Gastroesophageal sphincter (tissue), 4 donors: ENCODE measurements at regions not wholly inside any gene's neighbourhood (a gene's known extent, or its start where the extent isn't known, plus 50 kb on each side); places are given as distances from the start of the nearest gene placed in this dataset.
"Not testable (repeated sequence)": the region's sequence is repeated elsewhere in the genome, so short reads cannot be mapped to it uniquely, and the experiment has no call there.

Source experiments
- ATAC-seq: fragments of 150-250 bp; one replicate; pipeline ENCODE4 v1.9.1; 2016; ENCODE audit warnings: mild to moderate bottlenecking, moderate library complexity
- H3K27ac ChIP-seq, 4 donors: fragments of 200-600 bp; sonication (generic) in 3 of 4; 1 replicate in 3 of 4; 2 replicates in 1 of 4; pipeline ENCODE4 v1.5.1; 2016 to 2019
- H3K27me3 ChIP-seq: fragments of 200-600 bp; sonication (generic); one replicate; pipeline ENCODE4 v1.5.1; 2019
- H3K36me3 ChIP-seq, 2 donors: fragments of 200-600 bp; sonication (generic); one replicate each; pipeline ENCODE4 v1.5.1; 2019; ENCODE audit warnings: control low read depth in 1 of 2
- H3K4me1 ChIP-seq, 3 donors: fragments of 200-600 bp; sonication (generic); 1 replicate in 2 of 3; 2 replicates in 1 of 3; pipeline ENCODE4 v1.5.1; 2016 to 2019; ENCODE audit warnings: control low read depth in 2 of 3
- H3K4me3 ChIP-seq, 2 donors: fragments of 200-600 bp; sonication (generic); one replicate each; pipeline ENCODE4 v1.5.1; 2019; ENCODE audit warnings: mild to moderate bottlenecking in 1 of 2, moderate library complexity in 1 of 2
- H3K9me3 ChIP-seq, 3 donors: fragments of 200-600 bp; sonication (generic); one replicate each; pipeline ENCODE4 v1.5.1; 2017 to 2019; ENCODE audit warnings: control low read depth in 2 of 3
- EP300 ChIP-seq: sonication (generic); formaldehyde crosslinking; IDR thresholded peaks from one replicate; pipeline ENCODE4 v1.6.1; 2017; ENCODE audit warnings: antibody characterized with exemption, mild to moderate bottlenecking
- POLR2A ChIP-seq, 2 donors: fragments of 450-650 bp; IDR thresholded peaks; one replicate each; pipeline ENCODE4 v1.6.1; 2017; ENCODE audit warnings: antibody characterized with exemption in 2 of 2, mild to moderate bottlenecking in 2 of 2, moderate library complexity in 1 of 2
- POLR2AphosphoS5 ChIP-seq: sonication (generic); formaldehyde crosslinking; IDR thresholded peaks from one replicate; pipeline ENCODE4 v1.6.1; 2017; ENCODE audit warnings: antibody characterized with exemption
- WGBS, 2 donors: methylation state at CpG; one replicate each; pipeline ENCODE4 v1.1.5; 2018; ENCODE audit warnings: low coverage in 1 of 2; 5-methylcytosine and 5-hydroxymethylcytosine counted together
- TF ChIP-seq, protein P1 (sequence below), 4 experiments: fragments of 200-600 bp in 2 of 4; fragments of 450-650 bp in 2 of 4; sonication (generic) in 1 of 4; IDR thresholded peaks; one replicate each; pipeline ENCODE4 v1.5.1; 2017 to 2019; ENCODE audit warnings: antibody characterized with exemption in 4 of 4, mild to moderate bottlenecking in 2 of 4, moderate library complexity in 2 of 4

DNA sequence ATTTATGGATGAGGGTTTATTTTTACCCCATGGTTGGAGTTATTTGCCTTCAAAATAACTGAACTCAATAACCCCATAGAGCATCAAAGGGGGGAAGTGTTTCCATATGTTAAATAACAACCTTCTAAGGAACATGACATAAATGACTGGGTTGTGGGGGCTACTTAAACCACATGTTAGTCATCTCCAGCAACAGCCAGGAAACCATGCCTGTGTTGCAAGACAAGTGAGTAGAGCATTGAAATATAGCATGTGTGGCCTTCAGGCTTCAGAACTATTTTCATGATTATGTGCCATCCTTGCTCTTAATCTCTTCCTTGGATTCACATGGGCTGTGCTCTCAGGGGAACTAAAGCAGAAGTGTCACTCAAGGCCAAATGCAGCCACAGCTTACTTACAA, 431.2 kb downstream of the AGTPBP1 start:
- Histone ChIP-seq H3K4me3 (no peak overlapping the region), H3K36me3 (no peaks in the 10 kb centered on the region), H3K9me3 (peaks cover 0 to 13% (median 0%) of the 10 kb centered on the region in 3 donors), H3K27me3 (no peaks in the 10 kb centered on the region), H3K27ac (no peak overlapping the region), H3K4me1 (no peaks in the 10 kb centered on the region)
- TF ChIP-seq POLR2A (IDR thresholded peaks at IDR 0.05) (no peak), EP300 (no peak), POLR2AphosphoS5 (no peak)
- ATAC-seq: no peak

DNA sequence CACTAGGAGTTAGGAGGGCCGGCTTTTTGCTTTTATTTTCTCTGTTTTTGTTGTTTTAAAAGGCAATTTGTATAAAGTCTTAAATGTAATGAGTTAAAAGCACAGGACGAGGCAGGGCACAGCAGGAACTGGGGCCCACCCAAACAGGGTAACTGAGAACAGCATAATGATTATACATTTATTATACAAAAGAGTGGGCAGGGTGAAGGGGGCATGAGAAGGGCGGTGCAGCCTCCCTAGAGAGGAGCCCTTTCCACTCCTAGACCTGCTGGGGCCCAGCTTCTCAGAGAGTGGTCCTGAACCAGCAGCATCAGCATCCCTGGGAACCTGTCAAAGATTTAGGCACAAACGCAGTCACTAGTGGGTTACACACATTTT, 438.0 kb downstream of the AGTPBP1 start:
- Histone ChIP-seq H3K27ac (no peak overlapping the region), H3K36me3 (no peaks in the 10 kb centered on the region), H3K9me3 (peaks cover 0 to under 1% (median 0%) of the 10 kb centered on the region in 3 donors), H3K27me3 (no peaks in the 10 kb centered on the region), H3K4me3 (no peak overlapping the region), H3K4me1 (no peaks in the 10 kb centered on the region)
- no peak for ATAC-seq
- TF ChIP-seq POLR2AphosphoS5 (no peak), EP300 (no peak), POLR2A (IDR thresholded peaks at IDR 0.05) (no peak)
- TF ChIP-seq, protein P1, sequence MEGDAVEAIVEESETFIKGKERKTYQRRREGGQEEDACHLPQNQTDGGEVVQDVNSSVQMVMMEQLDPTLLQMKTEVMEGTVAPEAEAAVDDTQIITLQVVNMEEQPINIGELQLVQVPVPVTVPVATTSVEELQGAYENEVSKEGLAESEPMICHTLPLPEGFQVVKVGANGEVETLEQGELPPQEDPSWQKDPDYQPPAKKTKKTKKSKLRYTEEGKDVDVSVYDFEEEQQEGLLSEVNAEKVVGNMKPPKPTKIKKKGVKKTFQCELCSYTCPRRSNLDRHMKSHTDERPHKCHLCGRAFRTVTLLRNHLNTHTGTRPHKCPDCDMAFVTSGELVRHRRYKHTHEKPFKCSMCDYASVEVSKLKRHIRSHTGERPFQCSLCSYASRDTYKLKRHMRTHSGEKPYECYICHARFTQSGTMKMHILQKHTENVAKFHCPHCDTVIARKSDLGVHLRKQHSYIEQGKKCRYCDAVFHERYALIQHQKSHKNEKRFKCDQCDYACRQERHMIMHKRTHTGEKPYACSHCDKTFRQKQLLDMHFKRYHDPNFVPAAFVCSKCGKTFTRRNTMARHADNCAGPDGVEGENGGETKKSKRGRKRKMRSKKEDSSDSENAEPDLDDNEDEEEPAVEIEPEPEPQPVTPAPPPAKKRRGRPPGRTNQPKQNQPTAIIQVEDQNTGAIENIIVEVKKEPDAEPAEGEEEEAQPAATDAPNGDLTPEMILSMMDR (IDR thresholded peaks at IDR 0.05): no peak
- 59 to 62% methylated on average over 3 to 4 of the region's 4 CpGs for WGBS, 2 donors

DNA sequence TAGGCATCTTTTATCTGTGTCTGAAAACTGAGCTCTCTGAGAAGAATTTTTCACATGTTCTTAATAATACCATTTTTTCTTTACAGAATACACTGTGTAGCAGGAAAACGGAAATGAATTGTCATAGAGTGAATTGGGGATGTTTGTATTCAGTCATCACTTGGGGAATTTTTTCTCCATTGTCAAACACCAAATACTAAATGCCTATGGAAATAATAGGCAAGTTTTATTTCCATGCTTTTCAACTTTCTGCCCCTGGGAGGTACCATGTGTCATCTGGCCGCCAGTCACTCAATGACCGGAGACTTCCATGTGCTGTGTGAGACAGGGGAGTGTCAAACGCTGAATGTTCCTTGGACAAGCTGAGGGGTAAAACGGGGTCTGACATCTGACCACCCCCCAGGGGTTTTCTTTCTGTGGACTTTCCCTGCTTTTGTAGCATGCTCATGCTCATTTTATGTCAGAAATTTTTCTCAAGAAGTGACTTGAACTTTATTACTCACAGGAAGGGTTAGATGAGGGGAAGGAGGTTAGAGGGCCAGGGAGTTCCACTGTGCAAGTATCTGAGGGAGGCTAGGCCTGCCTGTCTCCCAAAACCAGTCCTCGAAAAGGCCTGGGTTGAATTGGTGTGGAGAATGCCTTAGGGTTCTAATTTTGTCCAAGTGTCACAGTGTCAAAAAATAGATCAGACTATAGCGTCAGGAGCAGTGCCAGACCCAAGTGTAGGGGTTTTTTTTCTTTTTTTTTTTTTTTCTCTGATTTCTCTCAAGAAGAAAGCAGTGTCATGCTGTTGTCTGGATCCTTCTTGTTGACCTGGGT, 438.6 kb downstream of the AGTPBP1 start:
- 68 to 70% methylated on average over 7 of the region's 7 CpGs for WGBS, 2 donors
- no peak for ATAC-seq

DNA sequence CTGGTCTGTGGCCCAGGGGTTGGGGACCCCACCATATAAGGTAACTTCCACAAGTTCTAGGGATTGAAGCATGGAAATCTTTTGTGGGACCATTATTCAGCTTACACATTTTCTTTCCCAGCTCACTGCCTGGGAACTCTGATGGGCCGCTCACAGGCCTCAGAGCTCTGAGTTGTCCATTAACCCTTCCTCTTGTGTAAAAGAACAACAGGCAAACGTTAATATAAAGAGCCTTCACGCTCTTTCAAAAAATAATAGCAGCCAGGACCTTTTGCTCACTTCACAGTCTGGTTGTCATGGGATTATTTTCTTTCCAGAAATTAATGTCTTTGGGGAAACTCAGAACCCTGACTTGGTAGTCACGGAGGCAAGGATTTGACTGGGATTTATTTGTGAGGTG, 443.3 kb downstream of the AGTPBP1 start:
- no peak for ATAC-seq
- peaks cover 3% of the 10 kb centered on the region for H3K27me3 ChIP-seq
- no peak overlapping the region for H3K27ac ChIP-seq
- peaks cover 0 to 12% (median 0%) of the 10 kb centered on the region in 3 donors for H3K9me3 ChIP-seq
- TF ChIP-seq POLR2A (IDR thresholded peaks at IDR 0.05) (no peak), EP300 (no peak)
- TF ChIP-seq, protein P1 (IDR thresholded peaks at IDR 0.05): no peak
- H3K4me3 ChIP-seq: no peak overlapping the region
- H3K36me3 ChIP-seq: no peaks in the 10 kb centered on the region
- WGBS, 2 donors: 42 to 71% methylated on average over 1 to 4 of the region's 4 CpGs
- no peaks in the 10 kb centered on the region for H3K4me1 ChIP-seq

More for the DNA sequence above, 438.6 kb downstream of the AGTPBP1 start:
- no peaks in the 10 kb centered on the region for H3K36me3 ChIP-seq
- peaks cover 0 to 4% (median 0%) of the 10 kb centered on the region in 3 donors for H3K9me3 ChIP-seq
- H3K4me1 ChIP-seq: no peaks in the 10 kb centered on the region
- no peak overlapping the region for H3K4me3 ChIP-seq
- no peak overlapping the region for H3K27ac ChIP-seq
- no peaks in the 10 kb centered on the region for H3K27me3 ChIP-seq
- no peak for TF ChIP-seq EP300
- TF ChIP-seq POLR2A (IDR thresholded peaks at IDR 0.05): no peak
- TF ChIP-seq, protein P1 (IDR thresholded peaks at IDR 0.05): no peak
- TF ChIP-seq POLR2AphosphoS5: no peak

DNA sequence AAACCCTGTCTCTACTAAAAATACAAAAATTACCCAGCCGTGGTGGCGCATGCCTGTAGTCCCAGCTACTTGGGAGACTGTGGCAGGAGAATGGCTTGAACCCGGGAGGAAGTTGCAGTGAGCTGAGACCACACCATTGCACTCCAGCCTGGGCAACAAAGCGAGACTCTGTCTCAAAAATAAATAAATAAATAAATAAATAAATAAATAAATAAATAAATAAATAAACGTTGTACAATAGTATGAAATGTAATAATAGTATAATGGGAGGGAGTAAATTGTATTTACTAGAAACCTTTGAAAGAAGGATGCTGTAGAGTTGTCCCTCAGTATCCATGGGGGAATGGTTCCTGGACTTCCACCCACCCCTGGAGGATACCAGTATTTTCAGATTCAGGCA, 446.5 kb downstream of the AGTPBP1 start:
- H3K9me3 ChIP-seq: peaks cover 0 to 12% (median 0%) of the 10 kb centered on the region in 3 donors
- H3K36me3 ChIP-seq, H3K27me3 ChIP-seq, H3K4me1 ChIP-seq, H3K27ac ChIP-seq, H3K4me3 ChIP-seq, ATAC-seq: not testable (repeated sequence)
- WGBS, 2 donors: 57 to 79% methylated on average over 1 to 2 of the region's 5 CpGs

DNA sequence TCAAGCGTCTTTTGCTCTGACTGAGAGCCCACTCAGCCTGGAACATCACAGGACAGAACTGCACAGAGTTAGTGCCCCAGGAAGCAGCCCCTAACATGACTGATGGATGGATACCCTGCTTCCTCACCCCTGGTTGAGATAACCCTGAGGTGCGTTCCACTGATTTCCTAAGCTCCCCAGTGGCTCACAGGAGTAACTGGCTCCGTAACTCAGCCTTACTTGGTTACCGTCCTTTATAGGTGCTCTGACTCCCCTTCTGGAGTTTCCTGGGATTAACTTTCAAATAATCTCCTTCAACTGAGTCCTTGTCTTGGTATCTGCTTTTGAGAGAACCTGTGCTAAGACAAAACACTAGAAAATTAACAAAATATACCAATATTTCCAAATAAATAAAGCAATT, 449.5 kb downstream of the AGTPBP1 start:
- Histone ChIP-seq H3K36me3 (no peaks in the 10 kb centered on the region), H3K27ac (no peak overlapping the region), H3K4me3 (no peak overlapping the region), H3K9me3 (no peaks in the 10 kb centered on the region), H3K27me3 (peaks cover 6% of the 10 kb centered on the region), H3K4me1 (no peaks in the 10 kb centered on the region)
- 59 to 80% methylated on average over 1 to 4 of the region's 4 CpGs for WGBS, 2 donors
- ATAC-seq: no peak
- no peak for TF ChIP-seq EP300
- no peak for TF ChIP-seq POLR2A (IDR thresholded peaks at IDR 0.05)
- TF ChIP-seq, protein P1 (IDR thresholded peaks at IDR 0.05): no peak
- TF ChIP-seq POLR2AphosphoS5: no peak
